Effector memory CD4-positive, alpha-beta T cell (primary cell): ENCODE measurements at regions not wholly inside any gene's neighbourhood (a gene's known extent, or its start where the extent isn't known, plus 50 kb on each side); places are given as distances from the start of the nearest gene placed in this dataset.

Experiments
- DNase-seq, 3 donors: peaks; one replicate each; pipeline ENCODE4 v3.0.0-alpha.2; 2020
- H3K27ac ChIP-seq: 2 replicates; pipeline ENCODE4 v1.7.0; 2013; ENCODE audit warnings: mild to moderate bottlenecking, low read length, moderate library complexity; ENCODE audit not compliant: insufficient read depth, poor library complexity, severe bottlenecking
- H3K27me3 ChIP-seq: replicated peaks from 2 replicates; pipeline ENCODE4 v1.7.0; 2013; ENCODE audit warnings: mild to moderate bottlenecking, low read length; ENCODE audit not compliant: insufficient read depth, control insufficient read depth, poor library complexity, severe bottlenecking
- H3K36me3 ChIP-seq: 2 replicates; pipeline ENCODE4 v1.7.0; 2013; ENCODE audit warnings: mild to moderate bottlenecking, low read length, moderate library complexity; ENCODE audit not compliant: control insufficient read depth, insufficient read depth
- H3K4me1 ChIP-seq: 2 replicates; pipeline ENCODE4 v1.7.0; 2013; ENCODE audit warnings: low read length, mild to moderate bottlenecking; ENCODE audit not compliant: control insufficient read depth, insufficient read depth, poor library complexity, severe bottlenecking
- H3K4me3 ChIP-seq: 2 replicates; pipeline ENCODE4 v1.7.0; 2013; ENCODE audit warnings: low read length, low read depth, mild to moderate bottlenecking; ENCODE audit not compliant: insufficient read depth, poor library complexity, severe bottlenecking
- H3K9me3 ChIP-seq: 2 replicates; pipeline ENCODE4 v1.7.0; 2013; ENCODE audit warnings: mild to moderate bottlenecking, low read length, moderate library complexity; ENCODE audit not compliant: control insufficient read depth

- H3K4me3 ChIP-seq: no peak overlapping the region
- H3K9me3 ChIP-seq: no peaks in the 10 kb centered on the region
- DNase-seq: no peak
- H3K27ac ChIP-seq: no peak overlapping the region
- no peaks in the 10 kb centered on the region for H3K4me1 ChIP-seq
- no peaks in the 10 kb centered on the region for H3K36me3 ChIP-seq
- no peaks in the 10 kb centered on the region for H3K27me3 ChIP-seq
Measured at GRCh38 chr9:29968831-29969230, 2395.6 kb upstream of the C9orf72 start.

GRCh38 chr9:29969408-29969807, 2396.1 kb upstream of the C9orf72 start:
- no peak overlapping the region for H3K4me3 ChIP-seq
- H3K27ac ChIP-seq: no peak overlapping the region
- DNase-seq: no peak
- H3K36me3 ChIP-seq: no peaks in the 10 kb centered on the region
- H3K27me3 ChIP-seq: no peaks in the 10 kb centered on the region
- no peaks in the 10 kb centered on the region for H3K9me3 ChIP-seq
- no peaks in the 10 kb centered on the region for H3K4me1 ChIP-seq

GRCh38 chr9:29969856-29970647, 2396.8 kb upstream of the C9orf72 start:
- Histone ChIP-seq H3K4me3 (no peak overlapping the region), H3K4me1 (no peaks in the 10 kb centered on the region), H3K27ac (no peak overlapping the region), H3K27me3 (no peaks in the 10 kb centered on the region), H3K36me3 (no peaks in the 10 kb centered on the region), H3K9me3 (no peaks in the 10 kb centered on the region)
- DNase-seq: no peak

GRCh38 chr9:29974197-29974596, 2400.9 kb upstream of the C9orf72 start:
- H3K36me3 ChIP-seq: no peaks in the 10 kb centered on the region
- H3K27ac ChIP-seq: no peak overlapping the region
- H3K4me3 ChIP-seq: no peak overlapping the region
- H3K9me3 ChIP-seq: no peaks in the 10 kb centered on the region
- no peaks in the 10 kb centered on the region for H3K27me3 ChIP-seq
- no peaks in the 10 kb centered on the region for H3K4me1 ChIP-seq
- DNase-seq: no peak

GRCh38 chr9:29976981-29977380, 2403.7 kb upstream of the C9orf72 start:
- no peak for DNase-seq
- no peak overlapping the region for H3K4me3 ChIP-seq
- no peaks in the 10 kb centered on the region for H3K36me3 ChIP-seq
- H3K4me1 ChIP-seq: no peaks in the 10 kb centered on the region
- no peak overlapping the region for H3K27ac ChIP-seq
- H3K9me3 ChIP-seq: no peaks in the 10 kb centered on the region
- no peaks in the 10 kb centered on the region for H3K27me3 ChIP-seq

GRCh38 chr9:29981013-29981412, 2403.4 kb upstream of the ACO1 start:
- H3K4me3 ChIP-seq: no peak overlapping the region
- H3K4me1 ChIP-seq: no peaks in the 10 kb centered on the region
- no peak for DNase-seq
- no peaks in the 10 kb centered on the region for H3K27me3 ChIP-seq
- H3K36me3 ChIP-seq: no peaks in the 10 kb centered on the region
- H3K9me3 ChIP-seq: no peaks in the 10 kb centered on the region
- no peak overlapping the region for H3K27ac ChIP-seq

GRCh38 chr9:29999645-30000044, 2384.8 kb upstream of the ACO1 start:
- H3K9me3 ChIP-seq: no peaks in the 10 kb centered on the region
- no peaks in the 10 kb centered on the region for H3K27me3 ChIP-seq
- DNase-seq: no peak
- H3K36me3 ChIP-seq: no peaks in the 10 kb centered on the region
- no peaks in the 10 kb centered on the region for H3K4me1 ChIP-seq
- no peak overlapping the region for H3K4me3 ChIP-seq
- H3K27ac ChIP-seq: no peak overlapping the region

GRCh38 chr9:30010691-30011090, 2373.8 kb upstream of the ACO1 start:
- H3K9me3 ChIP-seq: no peaks in the 10 kb centered on the region
- no peak for DNase-seq
- H3K4me1 ChIP-seq: no peaks in the 10 kb centered on the region
- H3K27ac ChIP-seq: no peak overlapping the region
- H3K36me3 ChIP-seq: no peaks in the 10 kb centered on the region
- no peaks in the 10 kb centered on the region for H3K27me3 ChIP-seq
- H3K4me3 ChIP-seq: no peak overlapping the region

- H3K4me3 ChIP-seq: no peak overlapping the region
- no peaks in the 10 kb centered on the region for H3K4me1 ChIP-seq
- H3K9me3 ChIP-seq: no peaks in the 10 kb centered on the region
- no peaks in the 10 kb centered on the region for H3K27me3 ChIP-seq
- DNase-seq: no peak
- H3K27ac ChIP-seq: no peak overlapping the region
- H3K36me3 ChIP-seq: no peaks in the 10 kb centered on the region
Measured at GRCh38 chr9:30012622-30013021, 2371.8 kb upstream of the ACO1 start.

- no peak for DNase-seq
- no peaks in the 10 kb centered on the region for H3K4me1 ChIP-seq
- no peak overlapping the region for H3K4me3 ChIP-seq
- H3K27me3 ChIP-seq: no peaks in the 10 kb centered on the region
- H3K27ac ChIP-seq: no peak overlapping the region
- H3K9me3 ChIP-seq: no peaks in the 10 kb centered on the region
- H3K36me3 ChIP-seq: no peaks in the 10 kb centered on the region
Measured at GRCh38 chr9:30015073-30015472, 2369.4 kb upstream of the ACO1 start.
